ENCODE measurements at regions not wholly inside any gene's neighbourhood (a gene's known extent, or its start where the extent isn't known, plus 50 kb on each side); places are given as distances from the start of the nearest gene placed in this dataset.

GRCh38 chr20:53691060-53691810 is 97.6 kb upstream of the ZNF217 start:
- no peak overlapping the region for H3K4me3 ChIP-seq (ENCODE audit: control insufficient read depth, low read depth, low read length)
- peak; percentile 49 for DNase-seq (ENCODE audit: low read depth)
- no peak for TF ChIP-seq CTCF (conservative IDR thresholded peaks at IDR 0.05; ENCODE audit: control insufficient read depth, insufficient read depth, low read depth, low read length)

GRCh38 chr20:53688085-53688484 is 94.4 kb upstream of the ZNF217 start:
- no peak for TF ChIP-seq CTCF (conservative IDR thresholded peaks at IDR 0.05; ENCODE audit: control insufficient read depth, insufficient read depth, low read depth, low read length)
- no peak overlapping the region for H3K4me3 ChIP-seq (ENCODE audit: control insufficient read depth, low read depth, low read length)
- DNase-seq (ENCODE audit: low read depth), result no peak

- no peak for TF ChIP-seq CTCF (conservative IDR thresholded peaks at IDR 0.05; ENCODE audit: control insufficient read depth, insufficient read depth, low read depth, low read length)
- no peak for DNase-seq (ENCODE audit: low read depth)
- H3K4me3 ChIP-seq (ENCODE audit: control insufficient read depth, low read depth, low read length), result no peak overlapping the region
These were observed 91.5 kb upstream of the ZNF217 start for GRCh38 chr20:53685070-53685595.

- no peak for TF ChIP-seq CTCF (conservative IDR thresholded peaks at IDR 0.05; ENCODE audit: control insufficient read depth, insufficient read depth, low read depth, low read length)
- no peak overlapping the region for H3K4me3 ChIP-seq (ENCODE audit: control insufficient read depth, low read depth, low read length)
- no peak for DNase-seq (ENCODE audit: low read depth)
These were observed 89.9 kb upstream of the ZNF217 start for GRCh38 chr20:53683506-53683905.

GRCh38 chr20:53681352-53682212 is 87.9 kb upstream of the ZNF217 start:
- TF ChIP-seq CTCF (conservative IDR thresholded peaks at IDR 0.05; ENCODE audit: control insufficient read depth, insufficient read depth, low read depth, low read length), result no peak
- no peak overlapping the region for H3K4me3 ChIP-seq (ENCODE audit: control insufficient read depth, low read depth, low read length)
- DNase-seq (ENCODE audit: low read depth), result no peak

- no peak for DNase-seq (ENCODE audit: low read depth)
- H3K4me3 ChIP-seq (ENCODE audit: control insufficient read depth, low read depth, low read length), result no peak overlapping the region
- no peak for TF ChIP-seq CTCF (conservative IDR thresholded peaks at IDR 0.05; ENCODE audit: control insufficient read depth, insufficient read depth, low read depth, low read length)
These were observed 86.1 kb upstream of the ZNF217 start for GRCh38 chr20:53679597-53680309.

Data from fibroblast of mammary gland (primary cell).